ENCODE measurements at regions not wholly inside any gene's neighbourhood (a gene's known extent, or its start where the extent isn't known, plus 50 kb on each side); places are given as distances from the start of the nearest gene placed in this dataset.

- no peak for TF ChIP-seq CTCF (IDR thresholded peaks at IDR 0.05)
- TF ChIP-seq EZH2 (IDR thresholded peaks at IDR 0.05; ENCODE audit: borderline replicate concordance, insufficient read depth, low read depth, low read length, poor library complexity, severe bottlenecking), result no peak
Observed at GRCh38 chr9:82140471-82140870, 151.9 kb downstream of the SPATA31D1 start.
